Epithelial cell of proximal tubule (primary cell): ENCODE measurements at regions not wholly inside any gene's neighbourhood (a gene's known extent, or its start where the extent isn't known, plus 50 kb on each side); places are given as distances from the start of the nearest gene placed in this dataset.

Source experiments
- DNase-seq: peaks from one replicate; pipeline ENCODE4 v3.0.0-alpha.2; 2011; ENCODE audit warnings: low read depth
- H3K4me3 ChIP-seq: 2 replicates; pipeline ENCODE4 v1.5.1; 2011; ENCODE audit warnings: low read depth, mild to moderate bottlenecking, low read length
- TF ChIP-seq, protein P1 (sequence below): conservative IDR thresholded peaks from 2 replicates; pipeline ENCODE4 v1.5.1; 2012; ENCODE audit warnings: low read depth, mild to moderate bottlenecking, low read length

GRCh38 chr2:155645791-155646190 is 686.7 kb downstream of the NR4A2 start:
- H3K4me3 ChIP-seq = no peak overlapping the region
- no peak for DNase-seq
- TF ChIP-seq, protein P1, sequence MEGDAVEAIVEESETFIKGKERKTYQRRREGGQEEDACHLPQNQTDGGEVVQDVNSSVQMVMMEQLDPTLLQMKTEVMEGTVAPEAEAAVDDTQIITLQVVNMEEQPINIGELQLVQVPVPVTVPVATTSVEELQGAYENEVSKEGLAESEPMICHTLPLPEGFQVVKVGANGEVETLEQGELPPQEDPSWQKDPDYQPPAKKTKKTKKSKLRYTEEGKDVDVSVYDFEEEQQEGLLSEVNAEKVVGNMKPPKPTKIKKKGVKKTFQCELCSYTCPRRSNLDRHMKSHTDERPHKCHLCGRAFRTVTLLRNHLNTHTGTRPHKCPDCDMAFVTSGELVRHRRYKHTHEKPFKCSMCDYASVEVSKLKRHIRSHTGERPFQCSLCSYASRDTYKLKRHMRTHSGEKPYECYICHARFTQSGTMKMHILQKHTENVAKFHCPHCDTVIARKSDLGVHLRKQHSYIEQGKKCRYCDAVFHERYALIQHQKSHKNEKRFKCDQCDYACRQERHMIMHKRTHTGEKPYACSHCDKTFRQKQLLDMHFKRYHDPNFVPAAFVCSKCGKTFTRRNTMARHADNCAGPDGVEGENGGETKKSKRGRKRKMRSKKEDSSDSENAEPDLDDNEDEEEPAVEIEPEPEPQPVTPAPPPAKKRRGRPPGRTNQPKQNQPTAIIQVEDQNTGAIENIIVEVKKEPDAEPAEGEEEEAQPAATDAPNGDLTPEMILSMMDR = no peak

GRCh38 chr2:155643056-155643775 is 689.3 kb downstream of the NR4A2 start:
- TF ChIP-seq, protein P1 = no peak
- DNase-seq = no peak
- H3K4me3 ChIP-seq = no peak overlapping the region

DNA sequence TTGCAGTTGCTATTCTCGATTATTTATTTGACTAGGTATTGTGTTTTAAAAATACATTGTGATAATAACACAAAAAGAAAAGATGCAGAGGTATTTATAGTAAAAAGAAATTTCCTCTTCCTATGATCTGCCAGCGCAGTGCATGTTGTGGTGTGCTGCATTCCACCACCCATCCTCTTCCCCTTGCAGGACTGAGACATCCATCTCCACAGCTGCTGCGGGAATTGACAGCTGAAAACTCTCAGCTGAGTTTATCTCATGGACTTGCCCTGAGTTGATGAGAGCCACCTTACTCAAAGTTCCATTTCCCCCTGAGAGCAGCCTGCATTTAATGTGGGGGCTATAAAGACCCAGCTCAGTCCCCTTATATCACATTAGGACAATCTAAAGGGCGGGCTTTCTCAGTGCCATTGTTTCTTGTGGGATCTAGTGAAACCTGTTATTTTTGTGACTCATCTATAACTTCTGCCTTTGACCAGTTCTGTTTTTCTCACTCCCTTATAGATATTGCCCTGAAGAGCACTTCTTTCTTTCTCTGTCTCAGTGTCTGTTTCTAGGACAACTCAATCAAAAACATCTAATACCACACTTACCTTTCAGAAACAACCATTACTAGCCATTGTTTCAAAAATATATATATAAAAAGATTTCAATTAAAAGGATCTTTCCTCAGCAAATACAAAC is 698.5 kb downstream of the NR4A2 start:
- no peak for DNase-seq
- no peak overlapping the region for H3K4me3 ChIP-seq
- TF ChIP-seq, protein P1 = no peak

- TF ChIP-seq, protein P1 = no peak
- H3K4me3 ChIP-seq = no peak overlapping the region
- DNase-seq = no peak
These were observed 699.3 kb downstream of the NR4A2 start for GRCh38 chr2:155633060-155633839.

GRCh38 chr2:155630760-155631159 is 701.8 kb downstream of the NR4A2 start:
- H3K4me3 ChIP-seq = no peak overlapping the region
- TF ChIP-seq, protein P1 = no peak
- DNase-seq = no peak

DNA sequence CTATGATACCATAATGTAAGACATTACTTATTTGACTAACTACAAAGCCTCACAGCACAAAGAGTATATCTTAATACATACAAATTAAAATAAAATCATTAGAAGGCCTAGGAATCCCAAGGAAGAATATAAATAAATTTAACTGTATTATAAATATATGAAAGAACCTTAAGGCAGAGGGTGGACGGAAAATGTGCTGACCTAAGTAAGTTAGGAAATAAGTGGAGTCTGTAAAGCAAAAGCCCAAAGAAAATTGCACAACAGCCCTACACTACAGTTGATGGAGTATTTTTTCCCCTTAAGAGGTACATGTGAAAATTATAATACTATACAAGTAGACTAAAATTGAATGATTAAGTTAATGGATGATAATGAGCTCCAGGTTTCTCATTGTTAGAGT is 710.1 kb downstream of the NR4A2 start:
- no peak overlapping the region for H3K4me3 ChIP-seq
- TF ChIP-seq, protein P1 = no peak

More for the DNA sequence above, 710.1 kb downstream of the NR4A2 start:
- no peak for DNase-seq
